Activated CD8-positive, alpha-beta memory T cell treated with anti-CD3 and anti-CD28 coated beads, Interleukin-2, amount 10 ng/mL, durations not matched to agents 7 days and 5 days (primary cell): ENCODE measurements at regions not wholly inside any gene's neighbourhood (a gene's known extent, or its start where the extent isn't known, plus 50 kb on each side); places are given as distances from the start of the nearest gene placed in this dataset.

Experiments used
- ATAC-seq: fragments of 150-1000 bp; cut with Tn5 transposase; one replicate; pipeline ENCODE4 v1.10.0; 2021; ENCODE audit warnings: moderate library complexity
- CTCF ChIA-PET: fragments of 350-600 bp; sonication (Branson Sonifier 250); formaldehyde crosslinking; loops from one replicate; lab custom pipeline; 2021; ENCODE audit warnings: antibody characterized with exemption; lab: Charles Lee
- DNase-seq: peaks from one replicate; pipeline ENCODE4 v3.0.0-alpha.2; 2020
- H3K27ac Mint-ChIP-seq: one replicate; pipeline ENCODE4 v1.8.0; 2021; ENCODE audit warnings: mild to moderate bottlenecking, mixed read lengths
- H3K27me3 Mint-ChIP-seq: one replicate; pipeline ENCODE4 v1.8.0; 2021; ENCODE audit warnings: mixed read lengths
- H3K36me3 Mint-ChIP-seq: one replicate; pipeline ENCODE4 v1.8.0; 2021; ENCODE audit warnings: mild to moderate bottlenecking, mixed read lengths
- H3K4me1 Mint-ChIP-seq: one replicate; pipeline ENCODE4 v1.8.0; 2021; ENCODE audit warnings: mixed read lengths
- H3K4me3 Mint-ChIP-seq: one replicate; pipeline ENCODE4 v1.8.0; 2021; ENCODE audit warnings: mild to moderate bottlenecking, moderate library complexity, mixed read lengths
- H3K9me3 Mint-ChIP-seq: one replicate; pipeline ENCODE4 v1.8.0; 2022; ENCODE audit warnings: low read depth, mixed read lengths

DNA sequence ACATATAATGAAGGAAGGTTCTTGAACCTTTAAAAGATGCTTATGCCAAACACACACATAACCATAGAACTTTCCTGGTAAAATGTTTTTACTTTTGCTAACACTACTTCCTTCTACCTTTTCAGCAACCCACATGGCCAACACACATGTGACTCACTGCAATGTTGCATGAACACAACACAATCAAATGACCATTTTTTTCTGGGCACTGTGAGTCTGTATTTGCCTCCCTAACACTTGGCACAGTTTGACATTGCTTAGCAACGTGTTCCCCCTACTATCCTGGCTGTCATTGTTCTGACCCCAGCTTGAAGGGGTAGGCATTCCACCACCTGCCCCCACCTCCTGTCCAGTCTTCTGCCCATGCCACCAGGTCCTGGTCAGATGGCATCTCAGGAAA, 169.4 kb upstream of the PRNP start:
- Mint-ChIP-seq H3K36me3 (no peaks in the 10 kb centered on the region), H3K9me3 (no peaks in the 10 kb centered on the region), H3K4me1 (no peaks in the 10 kb centered on the region), H3K27ac (no peak overlapping the region), H3K4me3 (no peak overlapping the region), H3K27me3 (peaks cover 38% of the 10 kb centered on the region)
- CTCF ChIA-PET: no interaction called here
- DNase-seq: no peak
- no peak for ATAC-seq

- no peak for ATAC-seq
Observed at GRCh38 chr20:4513720-4514119, 172.5 kb upstream of the PRNP start.

GRCh38 chr20:4512891-4513550, 173.2 kb upstream of the PRNP start:
- H3K27me3 Mint-ChIP-seq: peaks cover 34% of the 10 kb centered on the region
- no peak for DNase-seq
- no peak for ATAC-seq
- H3K9me3 Mint-ChIP-seq: no peaks in the 10 kb centered on the region
- H3K4me1 Mint-ChIP-seq: no peaks in the 10 kb centered on the region
- no peaks in the 10 kb centered on the region for H3K36me3 Mint-ChIP-seq
- no peak overlapping the region for H3K4me3 Mint-ChIP-seq
- H3K27ac Mint-ChIP-seq: no peak overlapping the region
- CTCF ChIA-PET: no interaction called here

More at GRCh38 chr20:4513720-4514119, 172.5 kb upstream of the PRNP start:
- Mint-ChIP-seq H3K4me1 (no peaks in the 10 kb centered on the region), H3K4me3 (no peak overlapping the region), H3K27ac (no peak overlapping the region), H3K27me3 (peaks cover 36% of the 10 kb centered on the region), H3K9me3 (no peaks in the 10 kb centered on the region), H3K36me3 (no peaks in the 10 kb centered on the region)
- CTCF ChIA-PET: no interaction called here
- DNase-seq: no peak

DNA sequence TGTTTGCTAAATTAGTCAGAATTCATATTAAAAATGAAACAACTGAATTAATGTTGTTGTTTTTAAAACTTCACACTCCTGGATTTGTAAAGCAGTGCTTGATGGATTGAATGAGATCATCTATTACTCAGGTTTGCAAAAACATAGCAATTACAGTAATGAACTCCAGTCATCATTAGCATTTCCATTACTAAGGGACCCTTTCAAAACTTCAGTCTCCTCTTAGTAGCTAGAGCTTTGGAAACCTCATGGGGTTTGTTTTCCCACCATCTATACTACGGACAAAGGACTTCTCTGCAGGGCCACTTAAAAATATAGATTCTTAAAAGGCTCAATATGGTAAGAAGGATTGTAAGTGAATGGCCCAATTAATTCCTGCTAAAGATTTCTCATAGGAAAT, 174.5 kb upstream of the PRNP start:
- Mint-ChIP-seq H3K9me3 (no peaks in the 10 kb centered on the region), H3K4me1 (no peaks in the 10 kb centered on the region), H3K27ac (no peak overlapping the region), H3K27me3 (peaks cover 29% of the 10 kb centered on the region), H3K4me3 (no peak overlapping the region), H3K36me3 (no peaks in the 10 kb centered on the region)
- ATAC-seq (no peak), DNase-seq (no peak)
- CTCF ChIA-PET: no interaction called here

GRCh38 chr20:4509825-4510522, 176.3 kb upstream of the PRNP start:
- ATAC-seq (no peak), DNase-seq (no peak)
- no peak overlapping the region for H3K27ac Mint-ChIP-seq
- no peaks in the 10 kb centered on the region for H3K36me3 Mint-ChIP-seq
- peaks cover 27% of the 10 kb centered on the region for H3K27me3 Mint-ChIP-seq
- H3K4me1 Mint-ChIP-seq: no peaks in the 10 kb centered on the region
- no peak overlapping the region for H3K4me3 Mint-ChIP-seq
- CTCF ChIA-PET: no interaction called here
- no peaks in the 10 kb centered on the region for H3K9me3 Mint-ChIP-seq

- CTCF ChIA-PET: no interaction called here
- H3K27me3 Mint-ChIP-seq: peaks cover 23% of the 10 kb centered on the region
- H3K4me1 Mint-ChIP-seq: no peaks in the 10 kb centered on the region
Observed at GRCh38 chr20:4508773-4509172, 177.5 kb upstream of the PRNP start.

DNA sequence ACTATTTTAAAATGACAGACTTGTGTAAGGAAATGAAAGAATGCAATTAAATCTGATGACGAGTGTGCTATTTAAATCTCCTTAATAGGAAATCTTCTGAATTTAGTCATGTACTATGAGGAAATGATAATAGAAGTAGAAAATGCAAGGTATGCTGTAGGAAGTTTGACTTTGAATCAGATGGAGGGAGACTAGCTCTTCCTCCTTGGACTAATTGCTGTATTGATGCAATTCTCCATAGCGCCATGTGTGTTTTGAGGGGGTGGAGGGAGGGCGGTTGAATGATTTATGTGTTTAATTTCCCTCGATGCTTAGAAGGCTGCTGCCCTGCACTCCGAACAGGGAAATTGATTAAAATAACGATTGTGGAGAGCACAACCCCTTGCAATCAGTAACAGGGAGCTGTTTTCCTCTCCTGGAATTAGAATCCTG, 179.0 kb upstream of the PRNP start:
- peaks cover 14% of the 10 kb centered on the region for H3K27me3 Mint-ChIP-seq
- DNase-seq (no peak), ATAC-seq (no peak)
- H3K9me3 Mint-ChIP-seq: no peaks in the 10 kb centered on the region
- no peak overlapping the region for H3K27ac Mint-ChIP-seq
- H3K4me3 Mint-ChIP-seq: no peak overlapping the region
- no peaks in the 10 kb centered on the region for H3K4me1 Mint-ChIP-seq
- no peaks in the 10 kb centered on the region for H3K36me3 Mint-ChIP-seq
- CTCF ChIA-PET: no interaction called here

More at GRCh38 chr20:4508773-4509172, 177.5 kb upstream of the PRNP start:
- Mint-ChIP-seq H3K9me3 (no peaks in the 10 kb centered on the region), H3K27ac (no peak overlapping the region), H3K36me3 (no peaks in the 10 kb centered on the region), H3K4me3 (no peak overlapping the region)
- no peak for ATAC-seq
- DNase-seq: no peak

DNA sequence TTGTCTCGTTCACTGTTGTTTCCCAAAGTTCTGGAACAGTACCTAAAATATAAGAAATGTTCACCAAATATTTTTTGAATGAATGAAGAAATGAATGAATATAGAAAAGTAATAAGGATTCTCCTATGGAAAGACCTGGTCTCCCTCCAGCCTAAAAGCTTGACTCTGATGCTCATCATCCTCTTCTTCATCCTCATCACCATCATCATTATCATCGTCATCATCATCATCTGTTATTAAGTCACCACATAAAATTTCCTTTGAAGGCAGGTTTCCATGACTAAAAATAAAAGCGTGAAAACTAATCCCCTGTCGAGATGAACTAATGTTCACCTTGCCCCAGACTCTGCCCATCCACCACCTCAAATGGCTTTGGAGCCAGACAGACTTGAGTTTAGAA, 181.4 kb upstream of the PRNP start:
- DNase-seq (no peak), ATAC-seq (no peak)
- H3K4me3 Mint-ChIP-seq: no peak overlapping the region
- no peaks in the 10 kb centered on the region for H3K9me3 Mint-ChIP-seq
- H3K36me3 Mint-ChIP-seq: no peaks in the 10 kb centered on the region
- H3K27ac Mint-ChIP-seq: no peak overlapping the region
- H3K4me1 Mint-ChIP-seq: no peaks in the 10 kb centered on the region
- peaks cover 8% of the 10 kb centered on the region for H3K27me3 Mint-ChIP-seq
- CTCF ChIA-PET: no interaction called here

GRCh38 chr20:4502756-4503155, 183.5 kb upstream of the PRNP start:
- Mint-ChIP-seq H3K36me3 (no peaks in the 10 kb centered on the region), H3K4me3 (no peak overlapping the region), H3K27me3 (peaks cover 19% of the 10 kb centered on the region), H3K9me3 (no peaks in the 10 kb centered on the region), H3K4me1 (no peaks in the 10 kb centered on the region), H3K27ac (no peak overlapping the region)
- CTCF ChIA-PET: no interaction called here
- no peak for DNase-seq
- no peak for ATAC-seq

- DNase-seq (no peak), ATAC-seq (no peak)
- Mint-ChIP-seq H3K9me3 (no peaks in the 10 kb centered on the region), H3K27ac (no peak overlapping the region), H3K36me3 (no peaks in the 10 kb centered on the region), H3K27me3 (peaks cover 40% of the 10 kb centered on the region), H3K4me3 (no peak overlapping the region), H3K4me1 (no peaks in the 10 kb centered on the region)
- CTCF ChIA-PET: no interaction called here
Observed at GRCh38 chr20:4493386-4493785, 192.9 kb upstream of the PRNP start.

DNA sequence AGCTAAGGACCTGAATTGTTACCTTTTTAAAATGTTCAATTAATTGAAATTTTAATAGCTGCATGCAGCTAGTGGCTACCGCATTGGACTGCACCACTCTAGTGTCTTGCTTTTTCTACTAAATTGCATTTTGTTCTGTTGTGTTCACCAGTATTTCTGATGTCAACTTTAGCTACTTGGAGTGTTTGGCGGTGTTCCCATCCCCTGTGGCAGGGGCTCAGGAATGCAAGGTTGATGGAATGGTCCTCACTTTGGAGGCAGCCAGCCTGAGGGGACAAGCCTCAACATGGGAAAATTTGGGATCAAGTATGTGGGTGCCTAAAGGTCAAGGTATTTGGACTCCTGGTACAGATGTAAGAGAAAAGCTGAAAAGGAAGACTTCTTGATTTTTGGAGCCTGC, 194.6 kb upstream of the PRNP start:
- no peak for ATAC-seq
- Mint-ChIP-seq H3K27me3 (peaks cover 47% of the 10 kb centered on the region), H3K4me1 (no peaks in the 10 kb centered on the region), H3K27ac (no peak overlapping the region), H3K9me3 (no peaks in the 10 kb centered on the region), H3K4me3 (no peak overlapping the region), H3K36me3 (no peaks in the 10 kb centered on the region)
- DNase-seq: no peak
- CTCF ChIA-PET: no interaction called here

DNA sequence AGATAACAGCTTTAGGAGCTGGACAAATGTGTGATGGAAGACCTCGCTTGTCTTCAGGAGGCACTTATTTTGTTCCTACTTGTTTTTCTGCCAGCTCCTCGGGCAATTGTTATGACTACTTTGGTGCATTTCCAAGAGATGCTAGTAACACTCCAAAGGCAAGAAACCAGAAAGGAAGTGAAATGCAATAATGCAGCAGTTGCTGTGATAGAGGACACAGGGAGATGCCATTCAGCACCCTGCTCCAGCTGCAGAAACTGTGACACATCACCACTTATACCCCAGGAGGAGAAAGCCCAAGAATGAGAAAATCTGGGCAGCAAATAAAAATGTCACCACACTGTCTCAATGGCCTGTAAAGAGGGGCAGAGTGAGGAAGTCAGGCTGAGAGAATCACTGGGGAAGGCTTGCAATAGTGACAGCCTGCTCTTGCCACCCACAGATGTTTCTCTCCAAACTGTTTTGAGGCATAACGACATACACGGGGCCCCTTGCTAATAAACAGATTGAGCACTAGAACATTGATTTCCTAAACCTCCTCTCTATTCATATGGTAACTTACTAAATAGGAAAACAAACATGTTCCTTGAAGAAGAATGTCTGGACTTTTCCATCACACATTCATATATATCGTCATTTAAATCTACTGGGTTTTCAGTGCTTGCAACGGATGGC, 195.5 kb upstream of the PRNP start:
- CTCF ChIA-PET: no interaction called here
- Mint-ChIP-seq H3K27ac (no peak overlapping the region), H3K4me3 (no peak overlapping the region), H3K9me3 (no peaks in the 10 kb centered on the region), H3K4me1 (no peaks in the 10 kb centered on the region), H3K36me3 (no peaks in the 10 kb centered on the region), H3K27me3 (peaks cover 48% of the 10 kb centered on the region)
- DNase-seq (no peak), ATAC-seq (no peak)

DNA sequence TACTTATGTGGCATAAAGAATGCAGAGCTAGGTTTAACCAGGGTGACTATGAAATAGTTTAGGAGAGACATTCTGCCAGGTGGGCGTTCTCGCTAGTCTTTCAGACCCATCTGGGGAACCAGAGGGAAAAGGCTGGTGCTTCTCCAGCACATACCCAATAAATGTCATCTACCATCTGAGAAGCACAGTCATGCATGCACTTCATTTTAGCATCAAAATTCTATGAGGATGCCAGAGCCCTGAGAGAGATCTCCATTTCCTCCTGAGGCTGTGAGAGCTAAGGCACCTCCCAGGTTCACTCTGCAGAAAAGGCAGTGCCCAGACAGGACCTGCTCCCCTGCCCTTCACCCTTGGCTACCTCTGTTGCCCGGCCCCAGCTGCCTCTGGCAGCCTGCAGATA, 196.2 kb upstream of the PRNP start:
- ATAC-seq (no peak), DNase-seq (no peak)
- CTCF ChIA-PET: no interaction called here
- H3K36me3 Mint-ChIP-seq: no peaks in the 10 kb centered on the region
- H3K4me1 Mint-ChIP-seq: no peaks in the 10 kb centered on the region
- H3K27ac Mint-ChIP-seq: no peak overlapping the region
- peaks cover 54% of the 10 kb centered on the region for H3K27me3 Mint-ChIP-seq
- H3K9me3 Mint-ChIP-seq: no peaks in the 10 kb centered on the region
- no peak overlapping the region for H3K4me3 Mint-ChIP-seq
